ENCODE measurements at regions not wholly inside any gene's neighbourhood (a gene's known extent, or its start where the extent isn't known, plus 50 kb on each side); places are given as distances from the start of the nearest gene placed in this dataset.
"Not testable (repeated sequence)": the region's sequence is repeated elsewhere in the genome, so short reads cannot be mapped to it uniquely, and the experiment has no call there.

DNA sequence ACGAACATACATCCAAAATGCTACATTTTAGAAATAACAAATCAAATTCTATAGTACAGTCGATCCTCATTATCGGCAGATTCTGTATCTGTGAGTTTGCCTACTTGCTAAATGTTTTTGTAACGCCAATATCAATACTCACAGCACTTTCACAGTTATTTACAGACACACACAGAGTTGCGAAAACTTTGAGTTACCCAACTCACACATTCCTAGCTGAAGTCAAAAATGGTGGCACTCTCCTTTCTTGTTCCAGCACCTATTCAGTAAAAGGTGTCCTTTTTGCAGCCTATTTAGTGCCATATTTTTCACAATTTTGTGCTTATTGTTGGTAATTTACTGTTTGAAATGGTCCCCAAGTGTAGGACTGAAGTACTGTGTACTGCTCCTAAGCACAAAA is 161.7 kb downstream of the AKR1D1 start:
- H3K9me3 Mint-ChIP-seq = peaks cover 1 to 6% (median 2%) of the 10 kb centered on the region in 3 donors
- no peaks in the 10 kb centered on the region for H3K36me3 Mint-ChIP-seq
- no peaks in the 10 kb centered on the region for H3K27me3 Mint-ChIP-seq
- H3K4me1 Mint-ChIP-seq = no peaks in the 10 kb centered on the region
- no peak overlapping the region for H3K4me3 Mint-ChIP-seq
- no peak overlapping the region for H3K27ac Mint-ChIP-seq

DNA sequence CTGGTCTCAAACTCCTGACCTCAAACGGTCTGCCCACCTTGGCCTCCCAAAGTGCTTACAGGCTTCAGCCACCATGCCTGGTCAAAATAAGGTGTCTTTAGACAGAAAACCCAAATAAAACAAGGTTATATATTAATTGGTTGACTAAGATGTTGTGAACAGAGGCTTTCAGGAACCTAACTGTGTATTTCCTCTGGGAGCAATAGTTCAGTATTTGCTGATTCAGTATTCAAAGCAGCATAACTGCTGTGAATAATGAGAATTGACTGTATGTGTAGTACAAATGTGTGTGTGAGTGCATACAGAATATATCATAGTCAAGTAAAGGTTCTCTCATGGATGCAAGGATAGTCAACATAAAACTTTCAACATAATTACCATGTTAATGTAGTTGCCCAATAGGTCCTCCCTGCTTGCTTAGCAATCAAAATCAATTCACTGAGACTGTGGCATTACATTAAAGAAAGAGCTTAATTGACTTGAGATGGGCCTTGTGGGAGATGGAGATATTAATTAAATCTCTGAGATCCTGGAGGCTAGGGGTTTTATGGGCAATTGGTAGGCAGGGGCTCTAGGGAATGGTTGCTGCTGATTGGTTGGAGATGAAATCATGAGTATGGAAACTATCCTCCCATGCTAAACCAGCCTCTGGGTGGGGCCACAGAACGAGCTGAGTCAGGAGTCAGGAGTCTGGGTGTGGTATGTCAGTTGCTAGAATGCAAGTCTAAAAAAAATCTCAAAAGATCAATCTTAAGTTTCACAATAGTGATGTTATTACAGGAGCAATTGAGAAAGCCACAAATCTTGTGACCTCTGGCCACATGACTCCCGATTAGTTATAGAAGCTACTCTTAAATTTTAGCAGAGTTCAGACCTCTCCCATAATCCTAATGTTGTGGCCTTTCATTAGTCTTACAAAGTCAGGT is 162.7 kb downstream of the AKR1D1 start:
- no peaks in the 10 kb centered on the region for H3K27me3 Mint-ChIP-seq
- H3K9me3 Mint-ChIP-seq = peaks cover 0 to 3% (median 0%) of the 10 kb centered on the region in 3 donors
- H3K36me3 Mint-ChIP-seq = no peaks in the 10 kb centered on the region
- H3K27ac Mint-ChIP-seq = no peak overlapping the region
- H3K4me3 Mint-ChIP-seq = no peak overlapping the region
- no peaks in the 10 kb centered on the region for H3K4me1 Mint-ChIP-seq

- Mint-ChIP-seq H3K36me3 (peaks cover 1% of the 10 kb centered on the region), H3K4me1 (no peaks in the 10 kb centered on the region), H3K4me3 (no peak overlapping the region), H3K27ac (no peak overlapping the region), H3K9me3 (peaks cover 0 to 8% (median 6%) of the 10 kb centered on the region in 3 donors), H3K27me3 (no peaks in the 10 kb centered on the region)
Measured at GRCh38 chr7:138243430-138243829, 167.2 kb downstream of the AKR1D1 start.

GRCh38 chr7:138243836-138244235 is 167.6 kb downstream of the AKR1D1 start:
- no peaks in the 10 kb centered on the region for H3K27me3 Mint-ChIP-seq
- no peak overlapping the region for H3K27ac Mint-ChIP-seq
- no peak overlapping the region for H3K4me3 Mint-ChIP-seq
- H3K9me3 Mint-ChIP-seq = peaks cover 0 to 8% (median 6%) of the 10 kb centered on the region in 3 donors
- peaks cover 1% of the 10 kb centered on the region for H3K36me3 Mint-ChIP-seq
- H3K4me1 Mint-ChIP-seq = no peaks in the 10 kb centered on the region

DNA sequence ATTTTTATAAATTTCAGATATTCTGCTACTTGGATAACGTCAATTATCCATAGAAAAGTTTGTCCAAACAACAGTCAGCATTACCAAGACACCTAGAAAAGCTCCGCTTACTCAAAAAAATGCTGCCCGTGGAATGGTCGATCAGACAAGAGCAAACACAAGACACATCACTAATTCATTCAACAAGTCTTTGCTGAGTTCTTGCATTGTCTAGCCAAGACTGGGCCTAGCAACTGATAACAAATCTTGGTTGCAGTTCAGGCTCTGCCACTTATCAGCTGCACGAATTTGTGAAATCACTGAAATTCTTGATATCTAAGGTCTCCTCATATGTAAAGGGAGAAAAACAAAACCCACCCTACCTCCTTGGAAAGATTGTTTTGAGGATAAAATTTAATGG is 168.3 kb downstream of the AKR1D1 start:
- no peaks in the 10 kb centered on the region for H3K27me3 Mint-ChIP-seq
- H3K9me3 Mint-ChIP-seq = peaks cover 0 to 8% (median 6%) of the 10 kb centered on the region in 3 donors
- H3K4me1 Mint-ChIP-seq = no peaks in the 10 kb centered on the region
- no peak overlapping the region for H3K4me3 Mint-ChIP-seq
- H3K36me3 Mint-ChIP-seq = peaks cover 1% of the 10 kb centered on the region
- H3K27ac Mint-ChIP-seq = no peak overlapping the region

GRCh38 chr7:138245216-138245615 is 169.0 kb downstream of the AKR1D1 start:
- Mint-ChIP-seq H3K4me1 (no peaks in the 10 kb centered on the region), H3K4me3 (no peak overlapping the region), H3K27ac (no peak overlapping the region), H3K36me3 (peaks cover 1% of the 10 kb centered on the region), H3K9me3 (peaks cover 0 to 8% (median 6%) of the 10 kb centered on the region in 3 donors), H3K27me3 (no peaks in the 10 kb centered on the region)

DNA sequence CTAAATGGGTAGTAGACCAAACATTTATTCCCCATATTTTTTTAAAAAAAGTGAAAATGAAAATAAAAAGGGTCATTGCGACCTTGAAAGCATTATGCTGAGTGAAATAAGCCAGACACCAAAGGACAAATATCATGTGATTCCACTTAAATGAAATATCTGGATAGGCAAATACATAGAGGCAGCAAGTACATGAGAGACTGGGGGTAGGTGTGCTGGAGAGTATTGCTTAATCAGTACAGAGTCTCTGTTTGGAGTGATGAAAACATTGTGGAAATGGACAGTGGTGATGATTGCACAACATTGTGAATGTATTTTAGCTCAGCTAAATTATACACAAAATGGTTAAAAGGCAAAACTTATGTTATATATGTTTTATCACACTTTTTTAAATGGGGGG is 169.4 kb downstream of the AKR1D1 start:
- H3K36me3 Mint-ChIP-seq = peaks cover 1% of the 10 kb centered on the region
- no peaks in the 10 kb centered on the region for H3K27me3 Mint-ChIP-seq
- H3K4me1 Mint-ChIP-seq = no peaks in the 10 kb centered on the region
- H3K9me3 Mint-ChIP-seq = peaks cover 0 to 8% (median 6%) of the 10 kb centered on the region in 3 donors
- H3K4me3 Mint-ChIP-seq = no peak overlapping the region
- H3K27ac Mint-ChIP-seq = no peak overlapping the region

DNA sequence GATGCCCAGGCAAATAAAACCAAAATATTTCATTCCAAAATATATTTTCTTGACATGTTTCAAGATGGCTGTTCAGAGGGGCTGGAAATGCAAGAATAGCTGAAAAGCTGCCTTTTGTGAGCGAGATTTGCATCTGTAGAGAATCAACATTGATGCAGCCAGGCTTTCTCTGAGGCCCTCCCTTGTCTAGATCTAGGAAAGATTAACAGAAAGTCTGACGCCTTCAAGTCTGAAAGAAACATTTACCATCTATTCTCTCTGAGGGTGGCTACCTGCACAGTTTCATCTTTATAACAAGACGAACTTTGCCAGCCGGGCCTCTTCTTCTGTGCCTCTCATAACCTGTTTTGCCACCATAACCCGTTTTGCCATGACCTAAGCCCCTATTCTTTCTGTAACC is 170.2 kb downstream of the AKR1D1 start:
- no peaks in the 10 kb centered on the region for H3K4me1 Mint-ChIP-seq
- no peak overlapping the region for H3K27ac Mint-ChIP-seq
- no peaks in the 10 kb centered on the region for H3K27me3 Mint-ChIP-seq
- peaks cover 1% of the 10 kb centered on the region for H3K36me3 Mint-ChIP-seq
- H3K4me3 Mint-ChIP-seq = no peak overlapping the region
- peaks cover 0 to 8% (median 6%) of the 10 kb centered on the region in 3 donors for H3K9me3 Mint-ChIP-seq

DNA sequence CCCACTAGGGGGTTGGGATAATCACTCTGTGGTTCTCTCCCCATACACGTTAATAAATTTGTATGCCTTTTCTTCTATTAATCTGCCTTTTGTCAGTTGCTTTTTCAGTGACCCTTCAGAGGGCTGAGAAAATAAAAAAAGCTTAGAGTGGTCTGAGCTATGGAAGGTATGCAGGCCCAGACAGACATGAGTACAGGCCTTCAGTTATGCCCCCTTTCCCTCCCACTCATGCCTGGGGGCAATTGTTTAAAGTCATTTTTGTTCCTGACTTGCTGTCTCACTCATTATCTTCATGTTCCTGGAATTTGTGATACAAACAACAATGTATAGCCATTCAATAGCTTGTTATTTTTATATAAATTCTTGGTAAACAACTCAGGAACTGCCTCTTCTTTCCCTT is 170.8 kb downstream of the AKR1D1 start:
- Mint-ChIP-seq H3K36me3 (peaks cover 1% of the 10 kb centered on the region), H3K4me3 (no peak overlapping the region), H3K4me1 (no peaks in the 10 kb centered on the region), H3K27ac (no peak overlapping the region), H3K27me3 (no peaks in the 10 kb centered on the region), H3K9me3 (peaks cover 0 to 8% (median 6%) of the 10 kb centered on the region in 3 donors)

DNA sequence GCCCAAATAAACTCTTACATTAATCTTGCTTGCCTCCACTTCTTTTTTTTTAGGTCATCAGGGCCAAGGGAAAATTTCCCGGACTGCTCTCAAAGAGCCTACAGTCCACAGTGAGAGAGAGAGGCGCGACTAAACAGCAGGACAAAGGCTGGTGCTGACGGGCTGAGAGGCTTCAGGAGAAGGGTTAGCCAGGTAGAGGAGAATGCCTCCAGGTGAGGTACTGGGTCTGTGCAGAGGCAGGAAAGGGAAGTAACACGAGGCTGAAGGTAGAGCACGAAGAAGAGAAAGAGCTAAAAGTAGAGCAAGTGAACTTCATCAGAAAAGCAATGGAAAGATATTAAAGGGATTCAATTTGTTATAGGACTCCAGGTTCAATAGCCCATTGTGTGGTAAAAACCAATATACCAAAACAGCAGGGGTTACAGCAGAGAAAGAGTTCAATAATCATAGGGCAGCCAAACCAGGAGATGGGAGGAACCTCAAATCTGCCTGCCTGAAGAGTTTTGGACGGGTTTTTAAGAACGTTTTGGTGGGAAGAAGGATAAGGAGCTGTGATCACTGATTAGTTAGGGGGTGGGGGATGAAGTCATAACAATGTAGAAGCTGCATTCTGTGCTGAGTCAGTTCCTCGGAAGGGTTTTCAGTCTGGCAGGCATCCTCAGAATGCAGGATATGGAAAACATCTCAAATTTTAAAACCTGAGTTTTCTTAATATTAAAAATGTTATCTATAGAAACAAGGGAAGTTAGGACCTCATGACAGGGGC is 171.5 kb downstream of the AKR1D1 start:
- Mint-ChIP-seq H3K27me3 (no peaks in the 10 kb centered on the region), H3K27ac (no peak overlapping the region), H3K36me3 (peaks cover 1% of the 10 kb centered on the region), H3K4me3 (no peak overlapping the region), H3K9me3 (peaks cover 2 to 8% (median 6%) of the 10 kb centered on the region in 3 donors), H3K4me1 (no peaks in the 10 kb centered on the region)

DNA sequence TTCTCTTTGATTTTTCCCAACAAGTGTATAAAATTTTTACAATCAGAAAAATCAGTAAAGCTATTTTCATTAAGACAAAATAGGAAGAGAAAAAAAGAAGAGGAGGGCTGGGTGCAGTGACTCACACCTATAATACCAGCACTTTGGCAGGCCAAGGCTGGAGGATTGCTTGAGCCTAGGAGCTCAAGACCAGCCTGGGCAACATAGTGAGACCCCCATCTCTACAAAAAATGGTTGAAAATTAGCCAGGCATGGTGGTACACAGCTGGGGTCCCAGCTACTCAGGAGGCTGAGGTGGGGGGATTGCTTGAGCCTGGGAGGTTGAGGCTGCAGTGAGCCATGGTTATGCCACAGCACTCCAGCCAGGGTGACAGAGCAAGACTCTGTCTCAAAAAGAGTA is 172.3 kb downstream of the AKR1D1 start:
- H3K27ac Mint-ChIP-seq = no peak overlapping the region

GRCh38 chr7:138249975-138250374 is 173.7 kb downstream of the AKR1D1 start:
- peaks cover 1% of the 10 kb centered on the region for H3K36me3 Mint-ChIP-seq
- H3K9me3 Mint-ChIP-seq = peaks cover 2 to 10% (median 8%) of the 10 kb centered on the region in 3 donors
- H3K4me1 Mint-ChIP-seq = no peaks in the 10 kb centered on the region
- H3K4me3 Mint-ChIP-seq = no peak overlapping the region
- H3K27ac Mint-ChIP-seq = no peak overlapping the region
- no peaks in the 10 kb centered on the region for H3K27me3 Mint-ChIP-seq

More for the DNA sequence above, 172.3 kb downstream of the AKR1D1 start:
- Mint-ChIP-seq H3K36me3 (peaks cover 1% of the 10 kb centered on the region), H3K9me3 (peaks cover 2 to 10% (median 8%) of the 10 kb centered on the region in 3 donors), H3K4me3 (no peak overlapping the region), H3K27me3 (no peaks in the 10 kb centered on the region), H3K4me1 (no peaks in the 10 kb centered on the region)

- H3K4me3 Mint-ChIP-seq, H3K4me1 Mint-ChIP-seq, H3K36me3 Mint-ChIP-seq, H3K9me3 Mint-ChIP-seq, H3K27me3 Mint-ChIP-seq, H3K27ac Mint-ChIP-seq: not testable (repeated sequence)
Measured at GRCh38 chr7:138252666-138253065, 176.4 kb downstream of the AKR1D1 start.

DNA sequence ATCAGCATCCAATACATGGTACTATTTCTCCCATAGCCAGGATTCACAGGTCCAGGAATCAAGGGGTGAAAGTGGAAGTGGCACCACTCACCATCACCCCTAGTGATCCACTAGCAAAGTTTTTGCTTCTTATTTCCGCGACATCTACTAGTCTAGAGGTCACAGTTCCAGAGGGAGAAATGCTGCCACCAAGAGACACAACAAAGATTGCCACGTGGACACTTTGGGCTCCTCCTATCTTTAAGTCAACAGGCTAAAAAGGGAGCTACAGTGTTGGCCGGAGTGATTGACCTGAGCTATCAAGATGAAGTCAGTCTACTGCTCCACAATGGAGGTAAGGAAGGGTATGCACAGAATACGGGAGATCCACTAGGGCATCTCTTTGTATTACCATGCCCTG is 178.2 kb downstream of the AKR1D1 start:
- Mint-ChIP-seq H3K36me3 (peaks cover 2% of the 10 kb centered on the region), H3K27ac (no peak overlapping the region), H3K9me3 (peaks cover 0 to 4% (median 2%) of the 10 kb centered on the region in 3 donors), H3K4me1 (no peaks in the 10 kb centered on the region), H3K27me3 (peaks cover 1% of the 10 kb centered on the region), H3K4me3 (no peak overlapping the region)

GRCh38 chr7:138257459-138258196 is 181.4 kb downstream of the AKR1D1 start:
- Mint-ChIP-seq H3K27ac (no peak overlapping the region), H3K4me1 (no peaks in the 10 kb centered on the region), H3K36me3 (peaks cover 2% of the 10 kb centered on the region), H3K4me3 (no peak overlapping the region), H3K27me3 (peaks cover 1% of the 10 kb centered on the region), H3K9me3 (peaks cover 2 to 7% (median 2%) of the 10 kb centered on the region in 3 donors)
